Activated naive CD8-positive, alpha-beta T cell treated with anti-CD3 and anti-CD28 coated beads, Interleukin-2, amount 10 ng/mL, durations not matched to agents 7 days and 5 days (primary cell): ENCODE measurements at regions not wholly inside any gene's neighbourhood (a gene's known extent, or its start where the extent isn't known, plus 50 kb on each side); places are given as distances from the start of the nearest gene placed in this dataset.

Source experiments
- ATAC-seq: fragments of 150-1000 bp; cut with Tn5 transposase; one replicate; pipeline ENCODE4 v1.10.0; 2021; ENCODE audit warnings: low read depth, moderate library complexity
- POLR2A ChIA-PET: fragments of 350-600 bp; sonication (Branson Sonifier 250); formaldehyde crosslinking; loops from one replicate; lab custom pipeline; 2021; ENCODE audit warnings: antibody characterized with exemption; lab: Charles Lee
- DNase-seq: peaks from one replicate; pipeline ENCODE4 v3.0.0; 2021
- H3K27ac Mint-ChIP-seq: one replicate; pipeline ENCODE4 v1.8.0; 2022; ENCODE audit warnings: mild to moderate bottlenecking, mixed read lengths
- H3K27me3 Mint-ChIP-seq: one replicate; pipeline ENCODE4 v1.8.0; 2022; ENCODE audit warnings: mild to moderate bottlenecking, moderate library complexity, mixed read lengths
- H3K36me3 Mint-ChIP-seq: one replicate; pipeline ENCODE4 v1.8.0; 2021; ENCODE audit warnings: mild to moderate bottlenecking, mixed read lengths
- H3K4me1 Mint-ChIP-seq: one replicate; pipeline ENCODE4 v1.8.0; 2021; ENCODE audit warnings: mixed read lengths
- H3K4me3 Mint-ChIP-seq: one replicate; pipeline ENCODE4 v1.8.0; 2022; ENCODE audit warnings: mild to moderate bottlenecking, moderate library complexity, mixed read lengths
- H3K9me3 Mint-ChIP-seq: one replicate; pipeline ENCODE4 v1.8.0; 2021; ENCODE audit warnings: mixed read lengths

DNA sequence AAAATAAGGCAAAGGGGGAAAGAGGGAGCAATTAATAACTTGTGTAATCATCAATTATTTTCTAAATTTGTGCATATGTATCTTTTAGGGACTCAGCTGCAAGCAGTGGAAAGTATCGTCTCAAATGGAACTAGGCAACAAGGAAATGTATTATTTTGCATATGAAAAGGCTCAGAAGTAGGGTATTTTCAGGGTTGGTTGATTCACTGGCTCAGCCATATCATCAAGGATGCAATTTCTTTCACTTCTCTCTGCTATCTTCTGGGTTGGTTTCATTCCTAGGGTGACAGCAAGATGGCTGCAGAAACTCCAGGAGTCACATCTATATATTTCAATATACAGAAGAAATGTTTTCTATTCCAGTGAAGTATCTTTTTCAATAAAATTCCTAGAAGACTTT, 509.8 kb downstream of the DMAC1 start:
- H3K9me3 Mint-ChIP-seq = peaks cover 6% of the 10 kb centered on the region
- H3K4me3 Mint-ChIP-seq = no peak overlapping the region
- peaks cover 28% of the 10 kb centered on the region for H3K27me3 Mint-ChIP-seq
- peaks cover 2% of the 10 kb centered on the region for H3K36me3 Mint-ChIP-seq
- H3K27ac Mint-ChIP-seq = no peak overlapping the region
- H3K4me1 Mint-ChIP-seq = peaks cover 7% of the 10 kb centered on the region
- ATAC-seq (no peak), DNase-seq (no peak)
- POLR2A ChIA-PET = no interaction called here

DNA sequence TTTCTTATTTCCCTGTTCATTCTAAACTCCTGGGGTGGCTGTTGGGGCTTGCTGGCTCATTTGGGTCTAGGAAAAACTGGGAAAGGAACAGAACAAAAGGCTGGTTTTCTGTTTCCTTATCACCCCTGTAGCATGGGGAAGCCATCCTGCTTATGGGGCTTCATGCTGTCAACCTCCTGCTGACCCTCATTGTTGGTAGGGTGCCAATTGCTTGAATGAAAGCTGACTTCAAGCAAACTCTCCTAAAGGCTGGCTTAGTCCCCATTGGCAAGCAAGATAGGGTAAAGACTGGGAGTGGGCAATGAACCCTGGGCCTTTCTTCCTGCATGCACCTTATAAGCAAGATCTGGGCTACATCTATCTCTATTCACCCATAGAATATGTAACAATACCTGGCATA, 511.6 kb downstream of the DMAC1 start:
- peaks cover 20% of the 10 kb centered on the region for H3K27me3 Mint-ChIP-seq
- H3K4me3 Mint-ChIP-seq = no peak overlapping the region
- peaks cover 2% of the 10 kb centered on the region for H3K4me1 Mint-ChIP-seq
- ATAC-seq (no peak), DNase-seq (no peak)
- peaks cover 3% of the 10 kb centered on the region for H3K9me3 Mint-ChIP-seq
- no peaks in the 10 kb centered on the region for H3K36me3 Mint-ChIP-seq
- POLR2A ChIA-PET = no interaction called here
- no peak overlapping the region for H3K27ac Mint-ChIP-seq

DNA sequence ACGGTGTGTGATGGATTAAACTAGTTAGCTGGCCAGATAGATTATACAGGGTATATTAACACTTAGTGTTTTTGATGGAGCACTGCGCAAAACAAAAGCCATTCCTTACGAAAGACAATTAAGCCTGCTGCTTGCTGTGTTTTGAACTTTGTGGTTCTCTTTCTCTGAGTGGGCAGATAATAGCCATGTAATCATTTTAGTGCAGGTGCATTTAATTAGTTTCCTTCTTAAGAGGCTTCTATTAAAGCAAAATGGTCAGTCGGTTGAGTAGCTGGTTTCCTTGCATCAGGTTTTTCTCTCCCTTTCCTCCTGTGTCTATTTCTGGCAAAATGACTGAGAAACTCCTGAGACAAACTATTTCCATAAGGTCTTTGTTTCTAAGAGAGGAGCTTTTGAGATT, 512.5 kb downstream of the DMAC1 start:
- H3K27ac Mint-ChIP-seq = no peak overlapping the region
- DNase-seq (no peak), ATAC-seq (no peak)
- peaks cover 4% of the 10 kb centered on the region for H3K4me1 Mint-ChIP-seq
- H3K27me3 Mint-ChIP-seq = peaks cover 20% of the 10 kb centered on the region
- peaks cover 6% of the 10 kb centered on the region for H3K9me3 Mint-ChIP-seq
- H3K4me3 Mint-ChIP-seq = no peak overlapping the region
- H3K36me3 Mint-ChIP-seq = no peaks in the 10 kb centered on the region
- POLR2A ChIA-PET = no interaction called here

DNA sequence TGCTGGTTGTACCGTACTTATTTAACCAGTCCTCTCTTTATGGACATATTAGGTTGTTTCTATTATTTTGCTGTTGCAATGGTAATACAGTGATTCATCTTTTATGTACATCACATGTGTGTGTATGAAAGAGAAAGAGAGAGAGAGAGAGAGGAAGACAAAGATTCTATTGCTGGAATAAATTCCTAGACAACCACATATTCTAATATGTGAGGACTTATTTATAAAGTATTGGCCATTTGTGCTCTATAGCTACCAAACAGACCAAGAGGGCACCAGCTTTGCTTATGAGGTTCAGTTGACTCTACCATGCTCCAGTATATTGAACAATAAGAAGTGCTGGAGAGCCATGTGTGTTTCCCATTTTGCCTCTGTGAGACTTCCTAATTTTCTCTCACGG, 513.5 kb downstream of the DMAC1 start:
- ATAC-seq = no peak
- H3K36me3 Mint-ChIP-seq = no peaks in the 10 kb centered on the region
- H3K27ac Mint-ChIP-seq = no peak overlapping the region
- no peak overlapping the region for H3K4me3 Mint-ChIP-seq
- peaks cover 9% of the 10 kb centered on the region for H3K9me3 Mint-ChIP-seq
- POLR2A ChIA-PET = no interaction called here
- peaks cover 2% of the 10 kb centered on the region for H3K4me1 Mint-ChIP-seq
- no peak for DNase-seq
- peaks cover 20% of the 10 kb centered on the region for H3K27me3 Mint-ChIP-seq

DNA sequence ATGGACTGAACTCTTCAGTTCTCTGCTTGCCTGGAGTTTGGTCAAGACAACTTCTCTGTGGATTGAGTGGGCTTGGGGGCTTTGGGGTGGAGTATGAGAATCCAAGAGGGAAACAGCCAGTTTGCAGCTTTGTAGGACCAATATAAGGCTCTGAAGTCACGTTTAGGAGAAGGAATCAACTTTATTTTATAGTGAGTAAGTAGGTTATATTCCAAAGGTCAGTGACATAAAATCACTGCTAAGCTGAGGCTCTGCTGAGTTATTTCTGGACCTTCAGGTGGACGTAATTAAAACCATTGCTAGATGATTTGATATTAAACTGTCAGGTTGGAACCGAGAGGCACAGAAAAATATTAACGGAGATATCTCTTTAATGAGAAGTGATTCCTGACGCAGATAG, 514.4 kb downstream of the DMAC1 start:
- POLR2A ChIA-PET = no interaction called here
- peaks cover 15% of the 10 kb centered on the region for H3K9me3 Mint-ChIP-seq
- peaks cover 24% of the 10 kb centered on the region for H3K27me3 Mint-ChIP-seq
- peaks cover 2% of the 10 kb centered on the region for H3K4me1 Mint-ChIP-seq
- H3K36me3 Mint-ChIP-seq = no peaks in the 10 kb centered on the region
- no peak overlapping the region for H3K4me3 Mint-ChIP-seq
- no peak overlapping the region for H3K27ac Mint-ChIP-seq
- ATAC-seq (no peak), DNase-seq (no peak)

DNA sequence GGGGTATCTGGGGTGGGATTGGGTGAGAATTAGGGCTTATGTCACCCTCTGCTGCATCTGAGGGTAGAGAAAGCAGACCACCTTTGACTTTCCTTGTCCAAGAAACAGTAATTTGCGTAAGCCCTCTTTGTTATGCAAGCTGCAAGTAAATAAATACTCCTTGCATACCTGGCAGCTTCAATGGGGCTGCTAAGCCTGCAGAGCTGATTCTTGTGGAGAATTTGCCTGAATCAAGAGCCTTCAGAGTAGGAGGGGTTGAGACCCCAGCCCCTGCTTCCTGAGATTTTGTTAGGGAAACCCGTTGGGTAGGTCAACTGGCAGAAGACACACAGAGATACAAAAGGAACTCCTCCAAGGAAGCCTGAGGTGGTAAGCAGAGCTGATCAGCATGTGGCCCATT, 515.1 kb downstream of the DMAC1 start:
- no peak overlapping the region for H3K27ac Mint-ChIP-seq
- H3K36me3 Mint-ChIP-seq = no peaks in the 10 kb centered on the region
- POLR2A ChIA-PET = no interaction called here
- ATAC-seq (no peak), DNase-seq (no peak)
- H3K4me3 Mint-ChIP-seq = no peak overlapping the region
- peaks cover 2% of the 10 kb centered on the region for H3K4me1 Mint-ChIP-seq
- H3K9me3 Mint-ChIP-seq = peaks cover 15% of the 10 kb centered on the region
- H3K27me3 Mint-ChIP-seq = peaks cover 23% of the 10 kb centered on the region

DNA sequence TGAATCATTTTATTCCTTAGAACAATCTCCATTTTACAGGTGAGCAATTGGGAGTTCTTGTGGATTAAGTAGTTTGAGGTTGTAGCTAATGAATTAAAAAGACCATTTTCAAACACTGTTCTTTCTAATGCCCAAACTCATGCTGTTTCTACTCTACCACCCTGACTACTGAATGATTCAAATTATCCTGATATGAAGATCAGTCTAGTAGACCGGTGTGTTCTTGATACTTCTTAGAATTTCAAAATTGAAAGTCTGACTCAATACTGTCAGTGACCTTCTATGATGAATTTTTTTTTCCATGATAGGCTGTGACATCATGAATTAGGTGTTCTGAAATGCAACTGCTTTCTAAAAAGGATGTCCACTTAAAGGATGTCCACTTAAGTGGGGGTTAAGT, 515.5 kb downstream of the DMAC1 start:
- POLR2A ChIA-PET = no interaction called here
- peaks cover 19% of the 10 kb centered on the region for H3K27me3 Mint-ChIP-seq
- no peaks in the 10 kb centered on the region for H3K36me3 Mint-ChIP-seq
- H3K9me3 Mint-ChIP-seq = peaks cover 15% of the 10 kb centered on the region
- no peak overlapping the region for H3K27ac Mint-ChIP-seq
- no peak for DNase-seq
- H3K4me1 Mint-ChIP-seq = peaks cover 2% of the 10 kb centered on the region
- no peak for ATAC-seq
- H3K4me3 Mint-ChIP-seq = no peak overlapping the region

DNA sequence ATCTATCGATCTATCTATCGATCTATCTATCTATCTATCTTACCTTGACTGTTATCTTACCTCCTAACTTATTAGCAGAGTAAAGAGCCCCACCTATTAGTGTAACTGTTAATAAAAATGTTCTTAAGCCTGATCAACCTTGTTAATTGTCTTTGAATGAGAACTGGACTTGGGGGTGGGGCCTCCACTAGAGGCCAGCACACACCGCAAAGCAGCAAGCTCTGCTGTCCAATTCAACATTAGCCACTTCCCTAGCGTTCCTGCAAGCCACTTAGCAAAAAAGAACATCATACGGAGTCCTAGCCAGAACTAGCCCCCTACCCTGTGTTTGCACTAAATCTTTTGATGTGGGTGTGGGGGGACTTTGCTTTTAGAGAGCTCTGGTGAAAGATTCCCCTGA, 515.8 kb downstream of the KDM4C start:
- H3K4me1 Mint-ChIP-seq = no peaks in the 10 kb centered on the region
- peaks cover 34% of the 10 kb centered on the region for H3K27me3 Mint-ChIP-seq

DNA sequence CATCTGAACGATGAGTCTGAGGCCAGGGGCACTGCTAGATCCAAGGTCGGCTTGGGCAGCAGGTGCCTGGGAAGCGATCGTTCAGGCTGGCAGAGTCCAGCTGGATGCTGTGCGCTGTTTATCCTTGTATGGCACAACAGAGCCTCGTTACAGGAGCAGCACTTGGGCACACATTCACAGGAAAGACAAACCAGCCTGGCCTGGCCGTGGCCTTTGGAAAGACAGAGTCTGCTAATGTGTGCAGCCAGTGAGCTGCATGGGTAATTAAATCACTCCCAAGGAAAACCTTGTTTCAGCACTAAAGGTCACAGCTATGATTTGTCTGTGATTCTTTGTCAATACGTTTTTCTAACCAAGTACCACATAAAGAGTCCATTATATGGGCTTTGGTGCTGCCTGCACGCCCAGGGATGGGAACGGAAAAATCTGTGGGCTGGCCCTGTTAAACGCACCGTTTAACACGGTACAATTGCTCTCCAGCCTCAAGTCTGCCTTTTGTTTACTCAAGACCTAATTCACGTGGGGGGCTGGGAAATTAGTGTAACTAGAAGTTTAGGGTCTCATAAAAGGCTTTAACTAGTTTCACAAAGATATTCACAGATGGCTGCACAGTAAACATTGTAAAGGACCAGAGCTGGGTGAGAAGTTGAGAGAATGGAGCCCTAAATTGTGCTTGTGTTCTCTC, 509.3 kb downstream of the KDM4C start:
- H3K4me1 Mint-ChIP-seq = no peaks in the 10 kb centered on the region
- no peak overlapping the region for H3K4me3 Mint-ChIP-seq
- POLR2A ChIA-PET = no interaction called here
- peaks cover 1% of the 10 kb centered on the region for H3K9me3 Mint-ChIP-seq
- H3K27ac Mint-ChIP-seq = no peak overlapping the region
- no peaks in the 10 kb centered on the region for H3K36me3 Mint-ChIP-seq
- H3K27me3 Mint-ChIP-seq = peaks cover 26% of the 10 kb centered on the region
- DNase-seq = no peak
- no peak for ATAC-seq

More for the DNA sequence above, 515.8 kb downstream of the KDM4C start:
- Mint-ChIP-seq H3K27ac (no peak overlapping the region), H3K4me3 (no peak overlapping the region), H3K36me3 (no peaks in the 10 kb centered on the region), H3K9me3 (peaks cover 3% of the 10 kb centered on the region)
- no peak for ATAC-seq
- no peak for DNase-seq
- POLR2A ChIA-PET = no interaction called here

DNA sequence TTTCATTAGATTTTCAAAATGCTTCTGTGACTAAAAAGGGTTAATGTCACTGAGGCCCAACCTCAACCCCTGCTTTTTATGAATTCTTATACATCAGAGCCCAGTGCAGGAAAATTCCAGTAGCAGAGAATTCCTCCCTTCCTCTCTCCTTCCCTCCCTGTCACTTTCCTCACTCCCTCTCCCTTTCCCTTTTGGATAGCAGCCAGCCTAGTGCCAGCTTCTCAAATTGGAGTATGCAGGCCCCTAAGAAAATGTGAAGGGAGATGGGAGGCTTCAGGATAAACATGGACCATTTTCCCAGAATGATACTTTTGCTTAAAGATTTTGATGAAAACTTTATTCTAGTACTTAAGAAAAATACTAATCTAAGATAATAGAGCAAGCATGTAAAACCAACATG, 507.4 kb downstream of the KDM4C start:
- POLR2A ChIA-PET = no interaction called here
- no peak for DNase-seq
- Mint-ChIP-seq H3K4me3 (no peak overlapping the region), H3K9me3 (peaks cover 1% of the 10 kb centered on the region), H3K36me3 (no peaks in the 10 kb centered on the region), H3K27ac (no peak overlapping the region), H3K4me1 (no peaks in the 10 kb centered on the region), H3K27me3 (peaks cover 23% of the 10 kb centered on the region)
- no peak for ATAC-seq

DNA sequence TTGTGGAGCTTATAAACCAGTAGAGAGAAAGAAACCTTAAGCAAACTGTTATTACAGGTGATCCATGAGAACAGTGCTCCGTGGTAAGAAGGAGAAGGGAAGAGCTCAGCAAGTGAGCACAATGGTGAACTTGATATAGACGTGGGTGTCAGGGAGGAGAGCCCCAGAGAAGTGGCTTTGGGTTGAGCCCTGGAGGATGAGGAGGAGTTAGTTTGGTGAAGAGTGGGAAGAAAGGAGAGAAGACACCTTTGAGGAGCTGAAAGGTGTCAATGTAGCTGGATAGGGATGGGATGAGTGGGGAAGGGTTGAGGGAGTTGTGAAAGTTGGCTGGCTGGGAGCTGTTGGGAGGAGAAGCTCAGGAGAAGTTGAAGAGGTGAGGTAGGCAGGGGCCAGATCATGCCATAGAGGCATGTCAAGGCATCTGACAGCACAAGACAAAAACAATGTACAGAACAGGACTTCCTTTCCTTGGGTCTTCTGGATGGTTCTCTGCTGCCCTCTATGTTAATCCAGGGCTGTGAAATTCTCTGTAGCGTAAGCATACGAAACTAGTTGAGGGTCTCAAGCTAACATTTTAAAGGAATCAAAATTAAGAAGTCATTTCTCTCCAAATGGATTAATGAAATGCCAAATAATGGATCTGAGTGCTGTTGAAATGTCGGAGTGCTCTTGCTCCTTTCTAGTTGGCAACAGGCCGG, 501.9 kb downstream of the KDM4C start:
- Mint-ChIP-seq H3K4me3 (no peak overlapping the region), H3K36me3 (peaks cover 1% of the 10 kb centered on the region), H3K9me3 (peaks cover 2% of the 10 kb centered on the region), H3K27ac (no peak overlapping the region), H3K27me3 (peaks cover 23% of the 10 kb centered on the region), H3K4me1 (no peaks in the 10 kb centered on the region)
- ATAC-seq = no peak
- no peak for DNase-seq
- POLR2A ChIA-PET = no interaction called here

DNA sequence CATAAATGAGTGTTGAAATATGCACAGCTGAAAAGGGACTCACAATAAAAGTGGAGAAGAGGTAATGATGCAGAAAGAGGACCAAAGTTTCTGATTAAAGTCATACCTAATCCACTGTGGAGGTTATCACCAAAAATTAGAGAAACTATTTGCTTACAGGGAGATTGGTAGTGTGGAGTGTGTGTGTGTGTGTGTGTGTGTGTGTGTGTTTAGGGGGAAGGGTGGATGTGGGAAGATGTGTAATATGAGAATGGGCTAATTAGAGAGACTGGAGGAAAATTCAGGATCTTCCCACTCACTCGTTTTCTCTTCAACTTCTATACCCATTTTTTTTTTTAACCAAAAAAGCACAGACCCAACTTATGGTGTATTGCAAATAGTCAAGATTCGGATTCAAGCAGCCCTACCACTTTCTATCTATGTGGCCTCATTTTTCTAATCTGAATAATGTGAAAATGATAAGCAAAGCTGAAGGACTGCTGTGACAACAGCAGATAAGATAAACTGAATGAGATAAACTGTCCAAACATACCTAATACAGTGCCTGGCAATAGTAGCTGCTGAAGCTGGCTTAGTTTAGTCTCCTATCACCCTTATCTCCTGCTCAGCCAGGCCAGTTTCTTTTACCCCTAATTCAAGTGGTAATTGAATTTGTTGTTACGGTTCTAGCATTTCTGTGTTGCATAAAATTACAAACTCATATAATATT, 501.1 kb downstream of the KDM4C start:
- H3K4me3 Mint-ChIP-seq = no peak overlapping the region
- peaks cover 2% of the 10 kb centered on the region for H3K9me3 Mint-ChIP-seq
- H3K27me3 Mint-ChIP-seq = peaks cover 22% of the 10 kb centered on the region
- H3K27ac Mint-ChIP-seq = no peak overlapping the region
- H3K4me1 Mint-ChIP-seq = no peaks in the 10 kb centered on the region
- DNase-seq (no peak), ATAC-seq (no peak)
- POLR2A ChIA-PET = no interaction called here
- peaks cover 1% of the 10 kb centered on the region for H3K36me3 Mint-ChIP-seq

DNA sequence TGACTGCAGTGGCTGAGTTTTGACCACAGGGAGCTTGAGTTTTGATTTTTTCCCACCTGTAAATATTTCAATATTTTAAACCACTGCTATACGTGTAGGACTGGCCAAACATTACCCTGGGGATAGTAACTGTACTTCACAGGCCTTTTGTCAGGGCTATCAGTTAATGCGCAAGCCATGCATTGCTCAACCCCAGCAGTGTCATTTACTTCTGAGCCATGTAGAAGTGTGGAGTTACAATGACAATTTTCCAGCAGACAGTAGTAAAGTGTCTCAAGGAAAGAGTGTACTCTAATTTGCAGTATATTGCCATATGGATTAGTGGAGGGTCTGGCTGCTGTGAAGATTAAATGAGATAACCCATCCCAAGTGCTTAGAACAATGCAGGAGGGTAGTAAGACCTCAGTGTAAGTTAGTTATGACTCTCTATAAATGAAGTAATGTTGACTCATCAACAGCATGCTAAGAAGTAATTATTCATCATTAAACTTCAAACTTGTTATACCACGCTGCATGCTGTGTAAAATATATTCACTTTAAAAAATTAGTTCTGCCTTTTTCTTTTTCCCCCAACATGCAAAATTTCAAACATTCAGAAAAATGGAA, 489.2 kb downstream of the KDM4C start:
- Mint-ChIP-seq H3K4me3 (no peak overlapping the region), H3K36me3 (no peaks in the 10 kb centered on the region), H3K27ac (no peak overlapping the region), H3K4me1 (peaks cover 2% of the 10 kb centered on the region), H3K27me3 (peaks cover 7% of the 10 kb centered on the region), H3K9me3 (no peaks in the 10 kb centered on the region)
- ATAC-seq (no peak), DNase-seq (no peak)
- POLR2A ChIA-PET = no interaction called here
